Vagina (tissue), 2 donors: ENCODE measurements at regions not wholly inside any gene's neighbourhood (a gene's known extent, or its start where the extent isn't known, plus 50 kb on each side); places are given as distances from the start of the nearest gene placed in this dataset.

ENCODE experiments used
- DNase-seq, 2 donors: peaks; one replicate each; pipeline ENCODE4 v3.0.0-alpha.2; 2017; ENCODE audit errors: extremely low spot score in 2 of 2
- H3K27ac ChIP-seq: fragments of 200-600 bp; sonication (generic); one replicate; pipeline ENCODE4 v1.5.1; 2019
- H3K27me3 ChIP-seq: fragments of 200-600 bp; sonication (generic); one replicate; pipeline ENCODE4 v1.5.1; 2019
- H3K36me3 ChIP-seq, 2 donors: fragments of 200-600 bp; sonication (generic); one replicate each; pipeline ENCODE4 v1.5.1; 2017 to 2019
- H3K4me1 ChIP-seq: fragments of 200-600 bp; sonication (generic); one replicate; pipeline ENCODE4 v1.5.1; 2019
- H3K4me3 ChIP-seq, 2 donors: fragments of 200-600 bp; sonication (generic); 1 replicate in 1 of 2; 2 replicates in 1 of 2; pipeline ENCODE4 v1.5.1; 2016 to 2019
- H3K9me3 ChIP-seq: fragments of 200-600 bp; sonication (generic); one replicate; pipeline ENCODE4 v1.5.1; 2019
- CTCF ChIP-seq, 3 experiments: fragments of 450-650 bp in 2 of 3; fragments of 200-600 bp in 1 of 3; sonication (generic) in 1 of 3; IDR thresholded peaks; one replicate each; pipeline ENCODE4 v1.5.1; 2017 to 2019; ENCODE audit warnings: antibody characterized with exemption in 3 of 3, mild to moderate bottlenecking in 2 of 3, moderate library complexity in 2 of 3
- POLR2A ChIP-seq, 2 donors: fragments of 450-650 bp; IDR thresholded peaks; one replicate each; pipeline ENCODE4 v1.6.1; 2017; ENCODE audit warnings: antibody characterized with exemption in 2 of 2, mild to moderate bottlenecking in 2 of 2, moderate library complexity in 2 of 2
- POLR2AphosphoS5 ChIP-seq, 2 donors: sonication (generic); formaldehyde crosslinking; IDR thresholded peaks; one replicate each; pipeline ENCODE4 v1.9.0; 2017; ENCODE audit warnings: antibody characterized with exemption in 2 of 2, mild to moderate bottlenecking in 2 of 2, low read depth in 1 of 2; ENCODE audit not compliant: insufficient read depth in 1 of 2
- intact Hi-C: fragments of 100-400 bp; cut with DNase I; formaldehyde crosslinking; loops from one replicate; pipeline ENCODE4 v1.15.1; 2023

DNA sequence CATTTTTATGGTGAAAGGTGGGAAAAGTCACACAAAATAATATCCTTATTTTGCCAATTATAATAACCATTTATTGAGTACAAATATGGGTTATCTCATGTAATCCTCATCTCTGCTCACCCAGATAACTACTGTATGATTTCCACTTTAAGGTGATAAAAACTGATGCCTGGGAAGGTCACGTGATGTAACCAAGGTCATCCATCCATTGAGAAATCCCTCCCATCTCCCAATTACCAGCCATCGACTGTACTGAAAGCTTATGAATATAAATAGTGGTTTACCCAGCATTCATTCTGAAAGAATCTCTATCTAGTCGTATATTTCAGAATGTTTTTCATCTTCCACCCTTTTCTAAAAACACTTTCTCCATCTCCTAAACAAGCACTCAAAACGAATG lies 55.0 kb upstream of the IFNAR2 start:
- TF ChIP-seq POLR2A (IDR thresholded peaks at IDR 0.05) (no peak), POLR2AphosphoS5 (IDR thresholded peaks at IDR 0.05; ENCODE audit: insufficient read depth in 1 of 2, low read depth in 1 of 2) (no peak), CTCF (IDR thresholded peaks at IDR 0.05) (no peak)
- no peaks in the 10 kb centered on the region for H3K27me3 ChIP-seq
- H3K27ac ChIP-seq: no peak overlapping the region
- H3K36me3 ChIP-seq: no peaks in the 10 kb centered on the region
- no peak for DNase-seq
- no peaks in the 10 kb centered on the region for H3K9me3 ChIP-seq
- H3K4me1 ChIP-seq: no peaks in the 10 kb centered on the region
- intact Hi-C loops: no loop called here
- H3K4me3 ChIP-seq: no peak overlapping the region
